GM21515 (cell line): ENCODE measurements at regions not wholly inside any gene's neighbourhood (a gene's known extent, or its start where the extent isn't known, plus 50 kb on each side); places are given as distances from the start of the nearest gene placed in this dataset.
"Not testable (repeated sequence)": the region's sequence is repeated elsewhere in the genome, so short reads cannot be mapped to it uniquely, and the experiment has no call there.

Experiments
- ATAC-seq: cut with Tn5 transposase; IDR thresholded peaks from one replicate; pipeline ENCODE4 v1.9.1; 2021; ENCODE audit not compliant: unreplicated experiment

- ATAC-seq: no peak
Measured at GRCh38 chr1:219438386-219438785, 174.5 kb downstream of the ZC3H11B start.

DNA sequence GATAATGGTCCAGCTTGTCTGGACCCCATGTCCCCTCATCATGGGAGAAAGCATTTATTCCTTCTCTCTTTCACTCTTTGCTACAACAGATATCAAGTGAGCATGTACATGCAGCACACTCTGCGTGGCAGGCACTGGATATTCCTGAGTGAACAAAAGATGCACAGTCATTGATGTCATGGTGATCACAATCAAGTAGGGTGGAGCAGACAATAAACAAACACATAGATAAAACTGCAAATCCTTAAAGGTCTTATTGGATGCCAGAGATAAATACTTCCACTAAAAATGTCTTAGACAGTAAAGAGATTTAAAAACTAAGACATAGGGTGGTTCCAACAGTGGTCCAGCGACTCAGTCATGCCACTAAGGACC, 178.0 kb downstream of the ZC3H11B start:
- no peak for ATAC-seq

DNA sequence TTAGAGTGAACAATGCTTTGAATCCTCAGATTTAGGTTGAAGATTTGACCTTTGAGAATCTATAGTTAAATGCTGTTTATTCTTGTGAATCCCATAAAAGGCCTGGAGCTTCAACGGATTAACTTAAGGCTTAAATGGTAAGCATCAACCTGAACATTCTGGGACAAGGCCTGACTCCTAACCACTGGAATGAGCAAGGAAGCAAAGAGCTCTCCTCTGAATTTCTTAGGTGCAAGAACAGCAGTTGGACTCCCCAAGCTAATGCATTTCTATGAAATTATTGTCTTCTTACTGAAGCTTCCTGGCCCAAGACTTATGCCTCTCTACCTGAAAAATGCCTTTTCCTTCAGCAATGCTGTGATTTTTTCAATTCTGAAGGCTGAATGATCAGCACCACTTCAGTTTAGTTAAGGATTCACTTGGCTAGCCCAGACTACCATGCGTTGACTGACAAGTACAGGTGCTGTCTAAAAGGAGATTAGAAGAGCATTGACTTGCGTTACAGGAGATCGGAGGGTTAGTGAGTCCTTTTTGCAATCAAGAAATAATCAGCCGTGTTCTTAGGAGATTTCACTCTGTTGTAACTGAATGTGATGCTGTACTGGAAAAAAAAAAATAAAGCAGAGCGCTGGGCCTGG, 178.5 kb downstream of the ZC3H11B start:
- no peak for ATAC-seq

DNA sequence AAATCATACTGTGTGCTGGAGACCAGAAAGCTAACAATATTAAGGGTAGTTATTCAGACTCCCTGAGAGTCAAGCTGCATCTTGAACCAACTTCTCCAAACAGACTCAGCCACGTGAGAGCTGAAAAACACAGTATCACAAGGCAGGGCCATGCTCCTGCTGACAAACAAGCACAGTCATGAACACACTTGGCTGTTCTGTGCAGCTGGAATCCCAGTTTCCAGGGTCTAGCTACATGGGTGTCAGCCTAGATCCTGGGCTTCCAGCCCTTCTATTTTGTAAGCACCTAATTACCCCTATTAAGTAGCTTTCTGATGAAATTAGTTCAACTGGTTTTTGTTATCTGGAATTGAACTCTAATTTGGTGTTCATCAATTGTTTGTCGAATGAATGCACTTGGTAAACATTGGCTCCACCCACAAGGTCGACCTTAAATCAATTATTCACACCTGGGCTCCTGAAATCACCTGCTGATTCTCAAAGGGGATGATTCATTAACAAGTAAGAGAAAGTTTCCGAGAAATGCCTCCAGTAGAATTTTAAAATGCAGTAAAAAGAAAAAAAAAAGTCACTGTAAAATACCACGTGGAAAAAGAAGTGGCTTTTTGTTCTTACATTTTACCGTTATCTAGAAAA, 179.3 kb downstream of the ZC3H11B start:
- ATAC-seq: no peak

- no peak for ATAC-seq
Measured at GRCh38 chr1:219433001-219433400, 179.9 kb downstream of the ZC3H11B start.

DNA sequence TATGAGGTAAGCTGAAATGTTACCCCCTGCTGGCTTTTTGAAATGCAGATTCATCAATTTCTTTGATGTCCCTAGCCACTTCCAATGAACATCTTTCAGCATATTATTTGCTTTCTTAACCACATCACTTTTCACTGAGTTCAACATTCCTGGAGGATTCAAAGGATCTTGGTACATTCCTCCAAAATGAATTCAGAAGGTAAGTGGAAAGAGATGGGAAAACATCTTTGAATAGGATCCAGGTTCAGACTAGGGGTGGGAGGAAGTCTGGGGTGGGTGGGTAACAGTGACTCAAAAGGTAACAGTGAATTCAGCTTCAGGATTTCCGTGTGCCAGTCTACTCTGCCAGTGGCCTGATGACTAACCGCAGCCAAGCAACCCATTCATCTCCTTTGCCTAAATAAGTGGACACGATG, 180.7 kb downstream of the ZC3H11B start:
- no peak for ATAC-seq

DNA sequence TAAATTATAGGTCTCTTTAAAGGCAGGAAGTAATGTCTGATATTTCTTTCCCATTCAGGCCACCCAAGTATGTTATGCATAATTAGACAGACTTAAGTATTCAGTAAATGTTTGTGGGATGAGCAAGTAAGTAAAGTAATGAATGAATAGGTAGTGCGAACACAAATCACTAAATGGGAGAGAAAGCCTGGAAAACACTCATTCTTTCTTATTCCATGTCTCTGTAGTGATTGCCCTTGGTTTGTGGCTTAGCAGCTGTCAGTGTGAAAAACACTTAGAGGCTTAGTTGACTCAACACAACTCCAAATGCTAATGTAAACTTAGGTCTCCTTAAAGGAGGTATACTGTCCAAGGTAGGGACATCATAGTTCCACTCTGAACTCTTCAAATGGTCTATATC, 182.5 kb downstream of the ZC3H11B start:
- no peak for ATAC-seq

DNA sequence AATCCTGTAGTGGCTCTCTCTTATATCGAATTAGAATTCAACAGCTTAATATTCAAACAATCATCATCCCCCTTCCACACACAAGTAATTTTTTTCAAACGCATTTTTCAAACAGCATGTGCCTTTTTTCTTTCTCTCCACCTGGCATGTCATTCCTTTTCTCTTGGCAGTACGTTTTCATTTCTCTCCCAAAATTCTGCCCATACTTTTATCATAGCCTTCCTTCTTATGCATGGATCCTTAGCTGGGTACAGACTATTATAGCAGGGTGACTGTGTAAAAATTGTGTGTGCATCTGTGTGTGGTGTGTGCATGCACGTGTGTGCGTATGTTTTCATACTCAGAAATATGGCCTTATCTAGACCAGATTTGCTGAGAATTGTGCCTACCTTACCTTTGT, 184.3 kb downstream of the ZC3H11B start:
- no peak for ATAC-seq

DNA sequence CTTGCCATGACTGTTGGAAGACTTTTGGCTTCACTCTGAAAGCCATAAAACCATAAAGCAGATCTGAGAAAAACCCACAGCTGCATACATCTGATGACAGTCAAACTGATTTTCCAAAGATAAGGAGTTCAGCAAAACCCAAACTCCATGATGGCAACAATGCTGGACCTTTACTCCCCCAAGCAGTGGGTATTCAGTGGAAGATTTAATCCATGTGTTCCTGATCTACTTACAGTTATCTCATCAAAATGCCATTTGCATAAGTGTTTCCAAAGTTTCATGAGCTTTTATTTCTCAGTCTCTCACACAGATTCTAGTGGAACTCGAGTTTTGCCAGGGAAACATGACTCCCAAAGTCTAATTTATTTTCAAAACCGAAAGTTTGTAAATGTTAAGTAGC, 184.9 kb downstream of the ZC3H11B start:
- no peak for ATAC-seq

GRCh38 chr1:219427403-219427802, 185.5 kb downstream of the ZC3H11B start:
- ATAC-seq: no peak

- ATAC-seq: no peak
Measured at GRCh38 chr1:219422811-219423598, 189.9 kb downstream of the ZC3H11B start.

- ATAC-seq: no peak
Measured at GRCh38 chr1:219420913-219421312, 192.0 kb downstream of the ZC3H11B start.

DNA sequence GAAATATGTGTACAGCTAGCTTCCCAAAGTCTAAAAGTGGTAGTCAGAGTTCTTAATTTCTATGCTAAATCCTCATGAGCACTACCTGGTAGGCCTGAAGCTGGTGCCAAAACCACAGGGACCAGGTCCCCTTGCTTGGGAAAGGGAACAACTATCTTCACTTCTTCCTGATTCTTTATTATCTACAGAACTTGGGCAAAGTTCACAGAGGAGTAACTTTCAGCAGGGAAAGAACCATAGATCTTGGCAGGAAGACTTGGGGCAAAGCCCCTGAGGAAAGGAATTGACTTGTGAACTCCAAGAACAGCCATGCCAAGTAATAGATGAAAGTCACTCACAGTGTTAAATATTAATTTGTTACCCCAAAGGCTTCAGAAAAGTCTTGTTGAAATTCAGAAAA, 193.0 kb downstream of the ZC3H11B start:
- ATAC-seq: no peak

DNA sequence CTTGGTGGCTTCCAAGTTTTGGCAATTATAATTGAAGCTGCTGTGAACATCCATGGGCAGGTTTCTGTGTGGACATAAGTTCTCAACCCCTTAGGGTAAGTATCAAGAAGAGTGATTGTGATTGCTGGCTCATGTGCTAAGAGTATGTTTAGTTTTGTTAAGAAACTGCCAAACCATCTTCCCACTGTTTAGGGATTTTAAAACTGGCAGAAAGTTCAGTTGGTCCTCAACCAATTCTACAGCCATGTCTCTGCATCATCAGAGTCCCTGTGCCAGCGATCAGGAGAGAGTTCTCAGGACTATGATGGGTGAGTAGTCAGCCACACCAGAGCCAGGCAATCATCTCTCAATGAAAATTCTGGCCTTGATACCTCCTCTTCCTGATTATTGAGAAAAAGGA, 193.8 kb downstream of the ZC3H11B start:
- no peak for ATAC-seq

- ATAC-seq: no peak
Measured at GRCh38 chr1:219417610-219418009, 195.3 kb downstream of the ZC3H11B start.

DNA sequence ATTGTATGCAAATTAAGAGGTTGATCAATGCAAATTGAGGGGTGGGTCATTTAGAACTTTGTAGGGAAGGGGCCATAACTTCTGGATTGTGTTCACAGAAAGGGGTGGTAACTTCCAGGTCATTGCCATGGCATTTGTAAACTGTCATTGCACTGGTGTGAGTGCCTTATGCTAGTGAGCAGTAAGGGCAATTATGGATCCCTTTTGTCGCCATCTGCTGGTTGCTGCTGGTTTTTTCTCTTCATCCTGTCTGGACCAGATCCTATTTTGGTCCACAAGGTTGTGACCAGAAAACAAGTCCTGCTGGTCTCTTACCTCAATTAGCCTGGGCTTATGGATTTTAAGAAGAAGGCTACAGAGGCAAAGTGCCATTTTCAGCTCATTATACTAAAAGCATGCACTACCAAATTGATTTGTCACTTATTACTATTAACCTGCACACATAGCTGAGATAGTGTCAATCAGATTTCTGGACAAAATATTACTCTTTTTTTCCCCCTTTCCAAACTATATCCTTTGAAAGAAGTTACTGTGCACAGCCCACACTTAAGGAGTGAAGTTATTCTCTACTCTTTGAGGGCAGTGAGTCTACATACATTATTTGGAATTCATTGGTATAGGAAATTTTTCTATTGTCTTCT, 196.2 kb downstream of the ZC3H11B start:
- peak; percentile 88 for ATAC-seq

DNA sequence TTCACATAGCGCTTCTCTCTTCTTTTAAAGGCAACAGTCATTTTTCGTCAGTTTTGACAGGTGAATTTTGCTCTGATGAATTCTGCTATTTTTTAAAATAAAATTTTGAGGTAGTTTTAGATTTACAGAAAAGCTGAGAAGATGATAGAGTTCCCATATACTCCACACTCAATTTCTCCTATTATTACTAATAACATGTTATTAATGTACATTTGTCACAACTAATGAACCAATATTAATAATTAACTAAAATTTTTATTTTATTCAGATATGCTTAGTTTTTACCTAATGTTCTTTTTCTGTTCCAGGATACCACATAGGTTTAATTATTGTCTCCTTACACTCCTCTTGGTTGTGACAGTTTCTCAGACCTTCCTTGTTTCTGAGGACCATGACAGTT, 197.0 kb downstream of the ZC3H11B start:
- no peak for ATAC-seq

- ATAC-seq: no peak
Measured at GRCh38 chr1:219415433-219415832, 197.5 kb downstream of the ZC3H11B start.

- ATAC-seq: no peak
Measured at GRCh38 chr1:219414250-219414649, 198.7 kb downstream of the ZC3H11B start.

GRCh38 chr1:219413536-219413935, 199.4 kb downstream of the ZC3H11B start:
- no peak for ATAC-seq

DNA sequence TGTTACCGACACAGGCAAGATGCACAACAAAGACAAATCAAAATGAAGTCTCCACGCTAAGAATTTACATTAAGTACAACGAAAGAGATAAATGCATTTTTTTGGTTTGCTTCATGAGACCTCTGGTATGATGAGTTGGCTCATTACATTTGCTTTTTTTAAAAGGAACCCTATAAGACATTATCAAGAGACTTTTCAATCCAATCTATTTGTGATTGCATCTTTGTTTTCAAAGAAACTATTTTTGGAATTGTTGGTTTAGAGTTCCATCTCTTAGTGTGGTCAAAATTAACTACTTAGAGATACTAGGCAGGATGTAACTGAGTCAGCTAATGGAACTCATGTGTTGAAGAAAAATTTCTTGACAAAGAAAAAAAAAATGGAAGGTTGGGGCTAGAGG, 200.1 kb downstream of the ZC3H11B start:
- no peak for ATAC-seq

- not testable (repeated sequence) for ATAC-seq
Measured at GRCh38 chr1:219410721-219411120, 202.2 kb downstream of the ZC3H11B start.
